Activated naive CD8-positive, alpha-beta T cell (primary cell): ENCODE measurements at regions not wholly inside any gene's neighbourhood (a gene's known extent, or its start where the extent isn't known, plus 50 kb on each side); places are given as distances from the start of the nearest gene placed in this dataset.

Experiments used
- H3K27ac Mint-ChIP-seq: one replicate; pipeline ENCODE4 v1.8.0; 2021; ENCODE audit warnings: mixed read lengths
- H3K27me3 Mint-ChIP-seq: one replicate; pipeline ENCODE4 v1.8.0; 2021; ENCODE audit warnings: mixed read lengths
- H3K36me3 Mint-ChIP-seq: one replicate; pipeline ENCODE4 v1.8.0; 2021; ENCODE audit warnings: mixed read lengths
- H3K4me1 Mint-ChIP-seq: one replicate; pipeline ENCODE4 v1.8.0; 2021; ENCODE audit warnings: low read depth, mixed read lengths
- H3K4me3 Mint-ChIP-seq: one replicate; pipeline ENCODE4 v1.8.0; 2021; ENCODE audit warnings: mild to moderate bottlenecking, mixed read lengths
- H3K9me3 Mint-ChIP-seq: one replicate; pipeline ENCODE4 v1.8.0; 2021; ENCODE audit warnings: low read depth, mixed read lengths

GRCh38 chr14:100665511-100666032 lies 61.1 kb upstream of the DLK1 start:
- Mint-ChIP-seq H3K27ac (no peak overlapping the region), H3K36me3 (no peaks in the 10 kb centered on the region), H3K4me3 (no peak overlapping the region), H3K4me1 (peaks cover 2% of the 10 kb centered on the region), H3K9me3 (no peaks in the 10 kb centered on the region), H3K27me3 (peaks cover 7% of the 10 kb centered on the region)

DNA sequence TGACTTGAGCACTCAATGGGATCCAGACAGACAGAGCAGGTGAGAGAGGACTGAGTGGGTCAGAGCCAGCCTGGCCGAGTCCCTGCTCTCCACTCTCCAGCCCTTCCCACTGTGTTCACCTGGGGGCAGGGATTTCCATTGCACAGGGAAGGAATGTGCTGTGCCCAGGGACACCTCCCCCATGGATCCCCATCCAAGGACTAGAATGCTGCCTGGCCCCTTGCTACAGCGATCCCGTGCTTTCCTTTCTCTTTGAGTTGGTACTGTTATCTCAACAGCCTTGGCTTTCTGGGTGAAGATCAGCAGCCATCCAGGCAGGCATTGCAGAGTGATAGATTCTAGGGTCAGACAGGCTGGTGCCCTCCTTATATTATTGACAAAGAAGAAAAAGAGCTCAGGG lies 60.3 kb upstream of the DLK1 start:
- H3K36me3 Mint-ChIP-seq, result no peaks in the 10 kb centered on the region
- H3K27me3 Mint-ChIP-seq, result peaks cover 7% of the 10 kb centered on the region
- H3K4me3 Mint-ChIP-seq, result no peak overlapping the region
- H3K4me1 Mint-ChIP-seq, result peaks cover 2% of the 10 kb centered on the region
- no peaks in the 10 kb centered on the region for H3K9me3 Mint-ChIP-seq
- H3K27ac Mint-ChIP-seq, result no peak overlapping the region

DNA sequence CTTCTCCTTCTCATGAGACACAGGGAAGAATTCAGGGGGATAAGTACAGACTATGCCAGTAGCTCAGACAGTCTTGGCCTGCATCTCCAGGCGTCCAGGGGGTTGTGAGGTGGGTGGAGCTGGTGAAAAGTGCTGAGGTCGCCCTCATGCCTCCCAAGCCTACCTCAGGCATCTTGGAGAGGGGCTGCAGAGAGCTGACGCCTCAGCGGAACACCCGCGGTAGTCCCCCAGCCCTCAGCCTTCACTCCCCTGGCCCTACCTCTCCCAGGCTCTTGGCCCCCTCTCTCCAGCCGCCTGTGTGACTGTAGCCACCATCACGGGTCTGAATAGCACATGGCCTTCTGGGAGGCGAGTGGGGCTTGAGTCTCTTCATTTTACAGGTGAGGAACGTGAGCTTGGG lies 59.8 kb upstream of the DLK1 start:
- no peaks in the 10 kb centered on the region for H3K36me3 Mint-ChIP-seq
- H3K4me3 Mint-ChIP-seq, result no peak overlapping the region
- H3K9me3 Mint-ChIP-seq, result no peaks in the 10 kb centered on the region
- peaks cover 2% of the 10 kb centered on the region for H3K4me1 Mint-ChIP-seq
- H3K27ac Mint-ChIP-seq, result no peak overlapping the region
- H3K27me3 Mint-ChIP-seq, result peaks cover 10% of the 10 kb centered on the region

DNA sequence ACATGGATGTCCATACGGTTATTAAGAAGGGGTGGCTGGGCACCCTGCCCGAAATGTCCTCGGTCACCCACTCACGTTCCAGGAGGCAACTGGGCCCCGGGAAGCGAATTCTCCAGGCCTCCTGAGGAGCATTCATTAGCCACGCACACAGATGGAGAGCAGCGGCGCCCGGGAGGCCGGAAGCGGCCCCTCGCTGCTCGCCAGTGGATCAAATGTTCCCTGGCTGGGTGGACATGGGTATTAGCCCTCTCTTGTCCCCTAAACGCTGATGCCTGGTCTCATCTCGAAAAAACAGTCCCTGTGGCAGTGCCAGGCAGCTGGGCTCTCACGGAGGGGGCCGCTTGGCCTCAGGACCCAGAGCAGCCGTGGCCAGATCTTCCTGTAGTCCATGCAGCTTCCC lies 59.0 kb upstream of the DLK1 start:
- Mint-ChIP-seq H3K27ac (no peak overlapping the region), H3K4me1 (peaks cover 2% of the 10 kb centered on the region), H3K36me3 (no peaks in the 10 kb centered on the region), H3K4me3 (no peak overlapping the region), H3K9me3 (no peaks in the 10 kb centered on the region), H3K27me3 (peaks cover 12% of the 10 kb centered on the region)

- Mint-ChIP-seq H3K4me1 (peaks cover under 1% of the 10 kb centered on the region), H3K9me3 (no peaks in the 10 kb centered on the region), H3K4me3 (no peak overlapping the region), H3K27ac (no peak overlapping the region), H3K36me3 (no peaks in the 10 kb centered on the region), H3K27me3 (peaks cover 13% of the 10 kb centered on the region)
Observed at GRCh38 chr14:100668352-100668751, 58.3 kb upstream of the DLK1 start.

GRCh38 chr14:100669011-100669412 lies 57.7 kb upstream of the DLK1 start:
- Mint-ChIP-seq H3K4me3 (no peak overlapping the region), H3K4me1 (peaks cover 3% of the 10 kb centered on the region), H3K27ac (no peak overlapping the region), H3K36me3 (no peaks in the 10 kb centered on the region), H3K27me3 (peaks cover 17% of the 10 kb centered on the region), H3K9me3 (no peaks in the 10 kb centered on the region)

- Mint-ChIP-seq H3K4me1 (peaks cover 3% of the 10 kb centered on the region), H3K9me3 (no peaks in the 10 kb centered on the region), H3K27ac (no peak overlapping the region), H3K4me3 (no peak overlapping the region), H3K36me3 (no peaks in the 10 kb centered on the region), H3K27me3 (peaks cover 17% of the 10 kb centered on the region)
Observed at GRCh38 chr14:100669468-100669867, 57.2 kb upstream of the DLK1 start.

GRCh38 chr14:100670017-100670752 lies 56.5 kb upstream of the DLK1 start:
- no peaks in the 10 kb centered on the region for H3K36me3 Mint-ChIP-seq
- no peaks in the 10 kb centered on the region for H3K9me3 Mint-ChIP-seq
- H3K27ac Mint-ChIP-seq, result no peak overlapping the region
- H3K27me3 Mint-ChIP-seq, result peaks cover 18% of the 10 kb centered on the region
- H3K4me3 Mint-ChIP-seq, result no peak overlapping the region
- H3K4me1 Mint-ChIP-seq, result peaks cover 3% of the 10 kb centered on the region

DNA sequence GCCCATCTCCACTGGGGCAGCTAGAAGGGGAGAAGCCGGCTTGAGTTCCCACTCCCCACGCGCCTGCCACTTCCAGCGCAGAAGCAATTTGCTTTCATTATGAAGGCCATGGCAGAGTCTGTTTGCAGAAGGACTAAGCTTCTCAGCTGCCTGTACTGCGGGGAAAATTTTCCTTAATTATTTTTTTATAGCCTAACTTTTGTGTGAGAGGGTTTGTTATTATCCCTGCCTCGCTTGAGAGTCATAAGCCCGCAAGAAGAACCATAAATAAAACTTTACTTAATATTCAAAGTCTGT lies 56.0 kb upstream of the DLK1 start:
- peaks cover 3% of the 10 kb centered on the region for H3K4me1 Mint-ChIP-seq
- peaks cover 19% of the 10 kb centered on the region for H3K27me3 Mint-ChIP-seq
- H3K36me3 Mint-ChIP-seq, result no peaks in the 10 kb centered on the region
- H3K4me3 Mint-ChIP-seq, result no peak overlapping the region
- H3K9me3 Mint-ChIP-seq, result no peaks in the 10 kb centered on the region
- no peak overlapping the region for H3K27ac Mint-ChIP-seq

- H3K36me3 Mint-ChIP-seq, result no peaks in the 10 kb centered on the region
- no peak overlapping the region for H3K4me3 Mint-ChIP-seq
- peaks cover 19% of the 10 kb centered on the region for H3K27me3 Mint-ChIP-seq
- peaks cover 3% of the 10 kb centered on the region for H3K4me1 Mint-ChIP-seq
- no peak overlapping the region for H3K27ac Mint-ChIP-seq
- H3K9me3 Mint-ChIP-seq, result no peaks in the 10 kb centered on the region
Observed at GRCh38 chr14:100671386-100671901, 55.2 kb upstream of the DLK1 start.

DNA sequence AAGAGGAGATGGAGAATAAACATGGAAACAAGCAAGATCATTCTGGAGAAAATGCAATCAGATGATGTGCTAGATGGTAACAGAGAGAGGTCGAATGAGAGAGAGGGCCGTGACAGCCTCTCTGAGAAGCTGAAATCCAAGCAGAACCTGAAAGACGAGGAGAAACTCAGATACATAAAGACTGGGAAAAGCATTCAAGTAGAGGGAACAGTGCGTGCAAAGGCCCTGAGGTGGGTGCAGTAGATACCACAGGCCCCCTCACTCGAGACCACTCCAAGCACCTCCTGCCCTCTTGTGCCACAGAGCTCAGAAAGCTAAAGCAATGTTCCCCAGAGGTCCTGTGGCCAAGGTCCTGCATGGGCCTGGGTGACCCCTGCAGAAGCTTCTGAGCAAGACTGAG lies 54.8 kb upstream of the DLK1 start:
- H3K4me3 Mint-ChIP-seq, result no peak overlapping the region
- H3K36me3 Mint-ChIP-seq, result no peaks in the 10 kb centered on the region
- peaks cover 3% of the 10 kb centered on the region for H3K4me1 Mint-ChIP-seq
- H3K27me3 Mint-ChIP-seq, result peaks cover 17% of the 10 kb centered on the region
- no peak overlapping the region for H3K27ac Mint-ChIP-seq
- H3K9me3 Mint-ChIP-seq, result no peaks in the 10 kb centered on the region

- H3K4me1 Mint-ChIP-seq, result peaks cover 3% of the 10 kb centered on the region
- H3K4me3 Mint-ChIP-seq, result no peak overlapping the region
- H3K36me3 Mint-ChIP-seq, result no peaks in the 10 kb centered on the region
- H3K27me3 Mint-ChIP-seq, result peaks cover 17% of the 10 kb centered on the region
- no peak overlapping the region for H3K27ac Mint-ChIP-seq
- no peaks in the 10 kb centered on the region for H3K9me3 Mint-ChIP-seq
Observed at GRCh38 chr14:100673085-100673806, 53.4 kb upstream of the DLK1 start.

DNA sequence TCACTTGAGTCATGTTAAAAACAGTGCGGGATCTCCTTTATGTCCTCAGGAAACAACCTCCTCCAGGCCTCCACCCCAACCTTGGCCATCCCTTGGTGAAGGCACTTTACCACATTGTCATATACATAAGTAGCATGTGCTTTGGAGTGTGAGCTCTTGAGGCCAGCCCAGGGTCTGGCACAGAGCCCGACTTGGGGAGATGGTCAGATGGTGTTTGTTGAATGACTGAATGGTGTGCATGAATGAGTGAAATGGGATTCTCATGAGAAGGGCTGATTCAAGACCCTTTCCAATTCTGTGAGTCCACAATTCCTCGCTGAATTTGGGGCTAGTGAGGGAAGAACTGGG lies 52.9 kb upstream of the DLK1 start:
- Mint-ChIP-seq H3K27ac (no peak overlapping the region), H3K9me3 (no peaks in the 10 kb centered on the region), H3K27me3 (peaks cover 17% of the 10 kb centered on the region), H3K4me1 (peaks cover 3% of the 10 kb centered on the region), H3K36me3 (no peaks in the 10 kb centered on the region), H3K4me3 (no peak overlapping the region)

GRCh38 chr14:100674428-100674827 lies 52.3 kb upstream of the DLK1 start:
- no peaks in the 10 kb centered on the region for H3K9me3 Mint-ChIP-seq
- H3K4me3 Mint-ChIP-seq, result no peak overlapping the region
- H3K27ac Mint-ChIP-seq, result no peak overlapping the region
- peaks cover 3% of the 10 kb centered on the region for H3K4me1 Mint-ChIP-seq
- no peaks in the 10 kb centered on the region for H3K36me3 Mint-ChIP-seq
- peaks cover 16% of the 10 kb centered on the region for H3K27me3 Mint-ChIP-seq

GRCh38 chr14:100674897-100675619 lies 51.6 kb upstream of the DLK1 start:
- no peak overlapping the region for H3K4me3 Mint-ChIP-seq
- peaks cover 12% of the 10 kb centered on the region for H3K27me3 Mint-ChIP-seq
- H3K36me3 Mint-ChIP-seq, result no peaks in the 10 kb centered on the region
- H3K4me1 Mint-ChIP-seq, result peaks cover 3% of the 10 kb centered on the region
- no peaks in the 10 kb centered on the region for H3K9me3 Mint-ChIP-seq
- no peak overlapping the region for H3K27ac Mint-ChIP-seq
